OCI-LY3 (cell line): ENCODE measurements at regions not wholly inside any gene's neighbourhood (a gene's known extent, or its start where the extent isn't known, plus 50 kb on each side); places are given as distances from the start of the nearest gene placed in this dataset.

ENCODE experiments used
- H2AFZ ChIP-seq: fragments of 200-600, 300-600 bp; shearing (Covaris generic); 2 replicates; pipeline ENCODE4 v1.6.0; 2014; ENCODE audit warnings: antibody characterized with exemption, low read depth, low read length
- H3K27ac ChIP-seq: fragments of 200-600, 300-600 bp; sonication (generic); 2 replicates; pipeline ENCODE4 v1.5.1; 2014; ENCODE audit warnings: mild to moderate bottlenecking, low read length, moderate library complexity, mixed read lengths
- H3K27me3 ChIP-seq: fragments of 200-600, 300-600 bp; sonication (generic); 2 replicates; pipeline ENCODE4 v1.6.1; 2014; ENCODE audit warnings: low read depth, low read length, mixed read lengths
- H3K36me3 ChIP-seq: fragments of 200-600, 300-600 bp; sonication (generic); replicated peaks from 2 replicates; pipeline ENCODE3; 2014; ENCODE audit warnings: low read depth, low read length, mixed read lengths
- H3K4me1 ChIP-seq: fragments of 300-600, 200-600 bp; sonication (generic); 2 replicates; pipeline ENCODE4 v1.6.1; 2014; ENCODE audit warnings: low read length, mixed read lengths
- H3K4me2 ChIP-seq: fragments of 200-600, 300-600 bp; sonication (generic); 2 replicates; pipeline ENCODE4 v1.6.1; 2014; ENCODE audit warnings: low read length, mixed read lengths
- H3K4me3 ChIP-seq: fragments of 300-600, 200-600 bp; sonication (generic); 2 replicates; pipeline ENCODE4 v1.5.1; 2014; ENCODE audit warnings: antibody characterized with exemption, mild to moderate bottlenecking, low read length, moderate library complexity
- H3K79me2 ChIP-seq: fragments of 300-600, 200-600 bp; shearing (Covaris generic); 2 replicates; pipeline ENCODE4 v1.6.1; 2014; ENCODE audit warnings: mild to moderate bottlenecking, low read length, mixed read lengths
- H3K9ac ChIP-seq: fragments of 300-600, 200-600 bp; shearing (Covaris generic); 2 replicates; pipeline ENCODE4 v1.6.0; 2014; ENCODE audit warnings: mild to moderate bottlenecking, low read length, moderate library complexity
- H3K9me3 ChIP-seq: fragments of 200-600, 300-600 bp; shearing (Covaris generic); 2 replicates; pipeline ENCODE4 v1.6.1; 2014; ENCODE audit warnings: low read length, mixed read lengths; ENCODE audit not compliant: insufficient read depth
- H4K20me1 ChIP-seq: fragments of 200-600, 300-600 bp; sonication (generic); 2 replicates; pipeline ENCODE4 v1.6.1; 2016; ENCODE audit warnings: low read length, mixed read lengths; ENCODE audit not compliant: insufficient read depth
- EZH2phosphoT487 ChIP-seq: fragments of 200-600 bp; shearing (Covaris generic); IDR thresholded peaks from 2 replicates; pipeline ENCODE4 v1.6.1; 2018; ENCODE audit warnings: antibody characterized with exemption, mixed run types, low read depth
- TF ChIP-seq, protein P1 (sequence below): fragments of 200-600, 300-600 bp; sonication (generic); IDR thresholded peaks from 2 replicates; pipeline ENCODE4 v1.5.1; 2014; ENCODE audit warnings: antibody characterized with exemption, low read length, low read depth

- no peak overlapping the region for H3K27ac ChIP-seq
- no peaks in the 10 kb centered on the region for H3K9me3 ChIP-seq
- H3K4me1 ChIP-seq = peaks cover 2% of the 10 kb centered on the region
- no peaks in the 10 kb centered on the region for H3K27me3 ChIP-seq
- no peak for TF ChIP-seq EZH2phosphoT487
- TF ChIP-seq, protein P1, sequence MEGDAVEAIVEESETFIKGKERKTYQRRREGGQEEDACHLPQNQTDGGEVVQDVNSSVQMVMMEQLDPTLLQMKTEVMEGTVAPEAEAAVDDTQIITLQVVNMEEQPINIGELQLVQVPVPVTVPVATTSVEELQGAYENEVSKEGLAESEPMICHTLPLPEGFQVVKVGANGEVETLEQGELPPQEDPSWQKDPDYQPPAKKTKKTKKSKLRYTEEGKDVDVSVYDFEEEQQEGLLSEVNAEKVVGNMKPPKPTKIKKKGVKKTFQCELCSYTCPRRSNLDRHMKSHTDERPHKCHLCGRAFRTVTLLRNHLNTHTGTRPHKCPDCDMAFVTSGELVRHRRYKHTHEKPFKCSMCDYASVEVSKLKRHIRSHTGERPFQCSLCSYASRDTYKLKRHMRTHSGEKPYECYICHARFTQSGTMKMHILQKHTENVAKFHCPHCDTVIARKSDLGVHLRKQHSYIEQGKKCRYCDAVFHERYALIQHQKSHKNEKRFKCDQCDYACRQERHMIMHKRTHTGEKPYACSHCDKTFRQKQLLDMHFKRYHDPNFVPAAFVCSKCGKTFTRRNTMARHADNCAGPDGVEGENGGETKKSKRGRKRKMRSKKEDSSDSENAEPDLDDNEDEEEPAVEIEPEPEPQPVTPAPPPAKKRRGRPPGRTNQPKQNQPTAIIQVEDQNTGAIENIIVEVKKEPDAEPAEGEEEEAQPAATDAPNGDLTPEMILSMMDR = no peak
- H2AFZ ChIP-seq = no peak overlapping the region
- H3K79me2 ChIP-seq = no peaks in the 10 kb centered on the region
- H3K36me3 ChIP-seq = peaks cover 7% of the 10 kb centered on the region
- H3K9ac ChIP-seq = no peak overlapping the region
- H3K4me3 ChIP-seq = no peak overlapping the region
- no peaks in the 10 kb centered on the region for H4K20me1 ChIP-seq
- H3K4me2 ChIP-seq = no peak overlapping the region
These were observed 154.5 kb upstream of the CCDC68 start for GRCh38 chr18:55113800-55114199.

GRCh38 chr18:55111271-55111670 is 152.0 kb upstream of the CCDC68 start:
- TF ChIP-seq EZH2phosphoT487 = no peak
- TF ChIP-seq, protein P1 = no peak
- peaks cover 23% of the 10 kb centered on the region for H3K36me3 ChIP-seq
- H3K4me1 ChIP-seq = peaks cover 24% of the 10 kb centered on the region
- no peak overlapping the region for H3K4me3 ChIP-seq
- no peaks in the 10 kb centered on the region; the same call in 1 of the 2 replicates for H3K9me3 ChIP-seq
- H3K27ac ChIP-seq = no peak overlapping the region
- no peak overlapping the region for H2AFZ ChIP-seq
- no peaks in the 10 kb centered on the region for H3K27me3 ChIP-seq
- no peak overlapping the region for H3K4me2 ChIP-seq
- H4K20me1 ChIP-seq = no peaks in the 10 kb centered on the region
- H3K79me2 ChIP-seq = no peaks in the 10 kb centered on the region
- H3K9ac ChIP-seq = no peak overlapping the region

- no peaks in the 10 kb centered on the region for H4K20me1 ChIP-seq
- no peak overlapping the region for H3K9ac ChIP-seq
- no peak overlapping the region for H3K4me2 ChIP-seq
- no peaks in the 10 kb centered on the region for H3K27me3 ChIP-seq
- H2AFZ ChIP-seq = no peak overlapping the region
- H3K4me3 ChIP-seq = no peak overlapping the region
- H3K79me2 ChIP-seq = no peaks in the 10 kb centered on the region
- TF ChIP-seq EZH2phosphoT487 = no peak
- TF ChIP-seq, protein P1 = no peak
- H3K4me1 ChIP-seq = peaks cover 32% of the 10 kb centered on the region
- no peak overlapping the region for H3K27ac ChIP-seq
- no peaks in the 10 kb centered on the region; the same call in 1 of the 2 replicates for H3K9me3 ChIP-seq
- H3K36me3 ChIP-seq = peaks cover 23% of the 10 kb centered on the region
These were observed 151.2 kb upstream of the CCDC68 start for GRCh38 chr18:55110436-55110835.

DNA sequence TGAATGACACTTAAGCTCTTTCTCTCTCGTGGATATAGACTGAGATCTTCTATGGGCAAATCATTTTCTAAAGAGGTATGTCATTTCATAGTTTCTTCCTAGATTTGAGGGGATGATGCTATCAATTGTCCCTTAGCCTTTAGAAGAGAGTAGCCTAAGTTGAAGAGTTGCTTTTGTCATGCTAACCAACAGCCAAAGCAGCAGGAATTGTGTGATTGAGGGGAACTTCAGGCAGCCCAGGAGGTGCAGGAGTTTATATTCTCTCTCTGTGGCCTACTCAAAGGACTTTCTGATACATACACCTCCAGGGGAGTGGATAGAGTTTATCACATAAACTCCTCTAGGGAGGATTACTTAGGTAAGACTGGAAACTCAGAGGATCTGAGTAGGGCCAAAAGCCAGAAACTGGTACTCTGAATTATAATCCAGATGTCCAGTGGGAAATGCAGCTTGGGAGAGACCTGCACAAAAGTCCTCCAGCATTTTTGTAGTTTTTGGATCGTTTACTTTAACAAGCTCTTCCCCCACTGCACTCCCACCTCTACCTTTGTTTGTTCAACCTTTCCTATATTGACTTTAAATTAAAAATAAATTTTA is 150.7 kb upstream of the CCDC68 start:
- peaks cover 23% of the 10 kb centered on the region for H3K36me3 ChIP-seq
- no peaks in the 10 kb centered on the region for H4K20me1 ChIP-seq
- H3K9me3 ChIP-seq = no peaks in the 10 kb centered on the region; the same call in 1 of the 2 replicates
- no peak overlapping the region for H2AFZ ChIP-seq
- no peak overlapping the region for H3K27ac ChIP-seq
- peaks cover 37% of the 10 kb centered on the region for H3K4me1 ChIP-seq
- H3K9ac ChIP-seq = no peak overlapping the region
- no peaks in the 10 kb centered on the region for H3K27me3 ChIP-seq
- no peak overlapping the region for H3K4me3 ChIP-seq
- no peak overlapping the region for H3K4me2 ChIP-seq
- TF ChIP-seq EZH2phosphoT487 = no peak
- TF ChIP-seq, protein P1 = no peak
- no peaks in the 10 kb centered on the region for H3K79me2 ChIP-seq
